Superior temporal gyrus (tissue), 1 donor: ENCODE measurements at regions not wholly inside any gene's neighbourhood (a gene's known extent, or its start where the extent isn't known, plus 50 kb on each side); places are given as distances from the start of the nearest gene placed in this dataset.
A peak's percentile ranks its signal among the peaks of the same experiment; 100 is the strongest.

Source experiments
- DNase-seq: peaks from one replicate; pipeline ENCODE4 v3.0.0-alpha.2; 2016; ENCODE audit errors: extremely low spot score

GRCh38 chr7:18241543-18242231, 214.0 kb upstream of the PRPS1L1 start:
- DNase-seq = no peak

- DNase-seq = no peak
Measured at GRCh38 chr7:18243731-18244130, 216.1 kb upstream of the PRPS1L1 start.

DNA sequence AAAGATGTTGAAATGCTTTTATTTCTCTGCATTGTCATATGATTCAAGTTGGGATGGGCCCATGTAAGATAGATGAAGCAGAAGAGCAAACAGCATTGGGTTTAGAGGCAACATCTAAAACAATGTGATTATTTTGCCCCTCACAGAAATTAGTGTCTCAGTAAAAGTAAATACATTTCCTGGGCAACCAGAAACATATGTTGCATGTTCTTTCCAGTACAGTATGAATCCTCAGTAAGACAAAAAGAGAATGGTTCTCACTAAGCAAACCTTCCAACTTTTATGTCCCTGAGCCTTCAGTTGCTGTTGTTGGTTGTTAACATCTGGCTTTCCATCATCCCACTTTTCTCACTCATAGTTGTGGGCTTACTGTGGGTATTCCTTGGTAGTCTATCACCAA, 222.5 kb upstream of the PRPS1L1 start:
- DNase-seq = no peak

DNA sequence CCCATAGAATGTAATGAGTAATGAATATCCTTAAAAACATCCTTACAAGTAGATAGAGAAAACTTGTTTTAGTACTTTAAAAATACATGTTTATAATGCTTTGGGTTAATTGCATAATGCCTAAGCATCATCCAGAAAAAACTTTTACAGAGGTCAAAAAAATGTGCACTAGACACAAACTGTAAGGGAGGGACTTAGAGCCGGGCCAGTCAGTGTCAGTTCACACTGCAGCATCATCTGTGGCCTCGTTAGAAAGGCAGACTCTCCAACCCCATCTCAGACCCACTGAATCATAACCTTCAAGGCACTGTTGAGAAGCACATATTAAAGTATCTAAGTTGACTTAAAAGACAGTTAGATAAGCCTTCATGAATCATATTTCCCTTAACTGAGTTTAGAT, 230.1 kb upstream of the PRPS1L1 start:
- DNase-seq = no peak

- no peak for DNase-seq
Measured at GRCh38 chr7:18262058-18262457, 233.5 kb upstream of the HDAC9 start.

DNA sequence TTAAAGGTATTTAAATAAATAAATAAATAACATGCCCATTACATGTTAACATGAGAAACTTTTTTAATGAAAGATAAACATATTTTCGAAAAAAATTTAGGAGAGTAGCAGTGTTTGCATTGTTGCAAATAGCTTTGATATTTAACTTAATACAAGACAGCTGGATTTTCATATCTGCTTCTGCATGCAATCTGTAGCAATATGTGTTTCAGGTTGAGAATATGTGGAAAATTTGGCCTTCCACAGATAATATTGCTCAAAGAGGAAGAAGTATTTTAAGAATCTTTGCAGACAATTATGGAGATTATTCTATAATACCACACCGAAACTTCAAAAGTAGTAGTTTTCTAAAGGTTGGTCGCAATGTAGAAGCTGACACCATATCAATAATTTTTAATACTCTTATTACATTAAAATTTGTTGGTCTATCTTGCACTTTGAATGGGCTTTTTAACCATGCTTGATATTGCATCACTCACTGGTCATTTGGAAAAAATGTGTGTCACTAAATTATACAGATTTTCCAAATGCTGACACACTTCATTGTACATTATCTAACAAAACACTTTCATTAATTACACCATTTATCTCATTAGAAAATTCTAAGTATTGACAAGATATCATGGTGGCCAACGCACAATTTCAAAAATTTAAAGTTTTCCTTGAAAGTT, 229.8 kb upstream of the HDAC9 start:
- DNase-seq = no peak

- no peak for DNase-seq
Measured at GRCh38 chr7:18268571-18268970, 227.0 kb upstream of the HDAC9 start.

DNA sequence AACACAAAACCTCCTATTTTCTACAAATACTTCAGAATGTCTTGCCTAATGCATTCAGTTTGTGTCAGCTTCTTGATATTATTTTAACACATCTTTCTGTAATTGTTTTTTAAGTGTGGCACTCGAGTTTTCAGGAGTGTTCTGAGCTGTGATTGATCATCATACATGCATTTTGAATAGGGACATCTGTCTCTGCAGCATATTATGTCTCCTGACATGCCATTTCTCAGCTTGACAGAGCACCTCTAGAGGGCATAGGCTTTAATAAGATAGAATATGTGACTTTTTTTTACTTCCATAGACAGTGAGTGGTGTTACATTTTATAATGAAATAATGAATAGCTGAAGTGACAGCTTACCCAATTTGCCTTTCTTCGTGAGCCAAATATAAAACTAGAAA, 219.2 kb upstream of the HDAC9 start:
- no peak for DNase-seq

DNA sequence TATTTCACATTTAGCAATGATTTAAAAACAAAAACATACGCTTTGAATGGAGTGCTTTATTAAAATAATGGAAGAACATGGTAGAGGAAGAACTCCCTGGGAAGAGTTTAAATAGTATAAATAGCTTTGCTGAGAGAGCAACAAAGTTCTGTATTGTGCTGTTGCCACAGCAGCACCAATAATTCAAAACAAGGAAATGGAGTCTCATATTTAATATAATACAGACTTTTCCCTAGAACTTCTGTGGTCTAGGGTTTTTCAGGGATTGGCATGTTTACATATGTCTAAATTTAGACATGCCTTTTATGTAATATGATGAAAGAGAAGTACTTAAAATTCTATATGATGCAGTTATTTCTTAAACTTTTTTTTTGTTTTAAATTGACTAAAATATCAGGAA, 217.2 kb upstream of the HDAC9 start:
- no peak for DNase-seq

DNA sequence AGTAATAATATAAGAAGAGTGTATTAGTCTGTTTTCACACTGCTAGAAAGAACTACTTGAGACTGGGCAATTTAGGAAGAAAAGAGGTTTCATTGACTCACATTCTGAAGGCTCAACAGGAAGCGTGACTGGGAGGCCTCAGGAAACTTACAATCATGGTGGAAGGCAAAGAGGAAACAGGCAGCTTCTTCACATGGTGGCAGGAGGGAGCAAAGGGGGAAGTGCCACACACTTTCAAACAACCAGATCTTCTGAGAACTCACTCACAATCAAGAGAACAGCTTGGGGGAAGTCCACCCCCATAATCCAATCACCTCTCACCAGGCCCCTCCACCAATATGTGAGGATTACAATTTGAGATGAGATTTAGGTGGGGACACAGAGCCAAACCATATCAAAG, 212.5 kb upstream of the HDAC9 start:
- no peak for DNase-seq

DNA sequence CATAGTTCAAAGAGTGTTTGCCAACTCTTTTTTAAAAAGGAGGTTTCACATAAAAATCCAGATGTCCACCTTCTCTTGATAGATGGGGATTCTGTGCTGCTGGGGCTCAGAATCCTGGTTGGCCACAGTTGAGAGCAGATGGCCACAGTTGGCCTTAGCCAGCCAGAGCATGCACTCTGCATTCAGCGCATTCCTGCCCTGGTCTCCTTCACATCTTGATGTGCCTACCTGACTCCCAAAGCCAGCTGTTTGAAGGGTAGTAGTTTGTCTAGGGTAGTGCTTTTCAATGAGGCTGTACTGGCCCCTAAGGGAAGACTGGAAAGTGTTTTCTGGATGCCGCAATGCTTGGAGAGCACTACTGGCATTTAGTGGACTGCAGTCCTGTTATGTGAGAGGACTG, 208.1 kb upstream of the HDAC9 start:
- DNase-seq = no peak

DNA sequence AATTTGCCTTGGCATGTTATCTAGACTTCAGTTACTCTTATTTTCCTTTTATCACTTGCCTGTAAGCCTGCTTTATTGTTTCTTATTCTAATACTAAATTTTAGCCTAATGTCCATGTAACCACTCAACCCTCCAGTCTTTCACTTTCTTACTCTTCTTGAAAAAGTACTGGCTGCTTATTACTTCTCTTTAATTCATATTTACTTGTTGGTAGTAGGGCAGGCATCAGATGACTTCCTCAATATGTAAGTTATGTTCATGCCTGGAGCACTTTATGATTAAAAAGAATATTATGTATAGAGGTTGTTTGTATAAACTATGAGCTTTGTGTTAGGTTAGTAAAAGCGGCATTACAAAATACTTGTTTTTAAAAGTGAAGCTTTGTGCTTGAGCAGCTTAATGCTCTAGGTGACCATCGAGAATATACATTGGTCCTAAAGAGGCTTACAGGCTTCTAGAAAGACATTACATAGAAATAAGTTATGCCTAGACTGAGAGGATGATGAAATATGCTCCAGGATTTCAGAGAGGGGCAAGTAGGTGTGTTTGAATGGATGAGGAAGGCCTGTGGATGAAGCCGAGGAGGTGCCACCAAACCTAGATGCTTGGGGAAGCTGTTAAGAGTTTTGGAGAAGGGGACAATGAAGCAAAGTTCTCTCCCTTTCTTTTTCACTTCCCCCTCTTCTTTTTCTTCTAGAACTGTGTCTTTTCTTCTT, 207.1 kb upstream of the HDAC9 start:
- DNase-seq = no peak

DNA sequence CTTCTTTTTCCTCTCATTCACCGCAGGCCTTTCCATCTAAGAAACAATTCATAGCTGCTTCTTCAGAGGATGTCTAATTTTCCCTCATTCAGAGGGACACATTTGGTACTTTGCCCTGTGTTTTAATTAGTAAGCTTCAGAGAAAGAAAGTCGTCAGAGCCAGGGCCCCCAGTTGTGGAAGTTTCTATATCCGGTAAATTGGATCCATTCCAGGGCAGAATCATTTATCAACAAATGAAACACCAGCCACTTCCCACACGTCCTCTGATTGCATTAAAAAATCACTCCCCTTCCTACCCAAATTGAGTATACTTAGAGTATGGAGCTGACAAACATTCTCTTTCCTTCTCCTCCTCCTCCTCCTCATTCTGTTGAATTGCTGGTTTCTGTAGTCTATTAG, 205.8 kb upstream of the HDAC9 start:
- DNase-seq = no peak

DNA sequence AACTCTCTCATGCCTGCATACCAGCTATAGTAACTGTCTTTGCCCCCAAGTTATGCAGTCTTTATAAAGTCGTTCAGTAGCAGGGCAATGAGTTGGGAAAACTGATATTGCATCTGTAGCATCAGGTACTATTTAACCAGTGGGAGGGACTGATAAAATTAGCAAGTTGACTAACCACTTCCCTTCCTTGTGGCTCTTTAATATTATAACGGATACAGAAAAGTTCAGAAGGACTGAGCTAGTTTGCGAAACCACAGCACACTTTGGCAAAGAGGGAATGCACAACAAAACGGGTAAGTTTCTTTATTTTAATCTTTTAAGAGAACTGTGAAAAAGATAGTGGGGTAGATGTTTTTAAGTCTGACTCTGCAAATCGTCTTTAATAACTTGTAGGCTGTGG, 205.3 kb upstream of the HDAC9 start:
- DNase-seq = no peak

DNA sequence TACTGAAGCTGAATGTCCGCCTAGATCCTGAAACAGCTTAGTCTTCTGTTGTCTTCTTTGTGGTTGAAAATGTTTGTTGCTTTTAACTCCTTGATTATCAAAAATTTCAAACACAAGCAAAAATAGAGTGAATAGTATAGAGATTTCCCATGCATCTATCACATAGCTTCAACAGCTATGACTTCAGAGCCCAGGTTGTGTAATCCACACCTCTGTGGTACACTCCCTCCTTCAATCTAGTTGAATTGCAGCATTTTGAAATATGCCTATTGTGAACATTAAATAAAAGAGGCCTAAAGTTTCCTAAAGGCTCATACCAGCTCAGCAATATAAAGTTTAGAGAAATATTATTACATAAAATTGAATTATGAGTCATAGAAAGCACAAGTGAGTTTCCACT, 204.7 kb upstream of the HDAC9 start:
- no peak for DNase-seq

- DNase-seq = peak; percentile 40
Measured at GRCh38 chr7:18292584-18292983, 203.0 kb upstream of the HDAC9 start.

GRCh38 chr7:18293759-18294158, 201.8 kb upstream of the HDAC9 start:
- DNase-seq = no peak

DNA sequence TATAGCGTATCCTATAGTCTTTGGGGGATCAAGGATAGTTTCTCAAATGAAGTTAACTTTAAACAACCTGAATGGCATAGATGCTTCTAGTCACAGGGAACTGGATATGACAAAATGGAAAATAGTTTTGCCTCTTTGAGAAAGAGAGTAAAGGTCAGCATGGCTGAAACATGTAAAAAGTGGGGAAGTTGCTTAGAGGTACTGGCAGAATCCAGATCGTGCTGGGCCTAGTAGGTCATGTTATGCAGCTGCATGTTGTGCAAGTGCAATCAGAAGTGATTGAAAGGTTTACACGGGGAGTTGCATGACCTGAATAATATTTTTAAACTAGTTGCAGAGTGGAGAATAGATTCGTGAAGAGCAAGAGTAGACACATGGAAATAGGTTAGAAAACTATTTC, 201.1 kb upstream of the HDAC9 start:
- DNase-seq = no peak

GRCh38 chr7:18295781-18296423, 199.6 kb upstream of the HDAC9 start:
- DNase-seq = no peak

DNA sequence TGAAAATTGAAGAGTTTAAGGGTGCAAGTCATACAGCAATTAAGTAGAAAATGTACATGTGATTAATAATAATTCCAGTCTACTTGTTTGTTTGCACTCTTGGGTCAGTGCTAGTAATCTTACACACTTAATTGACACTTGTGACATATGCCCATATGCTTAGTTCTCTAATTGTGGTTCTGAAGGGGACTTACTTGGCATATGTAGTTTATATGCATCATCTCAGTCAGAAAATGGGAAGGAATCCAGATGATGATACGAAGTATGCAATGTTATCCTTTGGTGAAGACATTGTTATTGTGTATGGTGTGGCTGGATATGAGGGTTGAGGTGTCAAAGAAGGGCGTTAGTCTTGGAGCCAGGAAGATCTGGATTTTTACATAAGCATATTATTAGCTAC, 193.5 kb upstream of the HDAC9 start:
- DNase-seq = no peak

DNA sequence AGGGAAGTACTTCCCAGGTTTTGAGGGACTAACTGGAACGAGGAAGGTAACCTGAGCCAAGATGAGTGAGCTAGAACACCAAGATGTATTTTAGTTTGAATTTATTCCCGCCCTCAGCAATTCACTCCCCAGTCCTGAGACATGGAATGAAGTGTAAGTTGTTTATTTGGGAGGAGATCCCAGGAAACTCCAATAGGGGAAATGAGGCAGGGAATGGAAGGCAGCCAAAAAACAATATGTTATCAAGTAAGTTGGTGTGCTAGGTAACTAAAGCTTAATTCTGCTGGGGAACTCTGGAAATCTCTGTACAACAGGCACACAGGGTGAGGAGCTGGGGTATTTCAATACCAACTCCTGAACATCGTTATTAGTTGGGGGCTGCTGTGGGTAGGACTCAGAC, 189.7 kb upstream of the HDAC9 start:
- DNase-seq = no peak

DNA sequence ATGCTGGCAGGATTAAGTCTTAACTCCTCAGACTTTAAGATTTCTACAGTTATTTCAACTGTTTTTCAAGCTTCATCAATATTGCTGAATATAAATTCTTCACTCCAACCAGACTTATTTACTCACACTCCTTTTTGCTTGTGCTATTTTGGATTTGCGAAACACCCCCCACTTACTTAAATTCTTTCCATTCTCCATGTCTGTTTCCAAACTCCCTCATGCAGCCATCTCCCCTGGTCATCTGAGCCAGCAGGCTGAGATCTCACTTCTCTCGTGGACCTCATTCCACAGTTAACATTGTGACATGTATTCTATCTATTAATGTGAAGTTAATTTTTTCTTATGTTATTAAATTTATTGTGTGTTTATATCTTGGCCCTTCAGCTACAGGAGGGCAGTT, 188.9 kb upstream of the HDAC9 start:
- DNase-seq = no peak

GRCh38 chr7:18308938-18309337, 186.6 kb upstream of the HDAC9 start:
- DNase-seq = no peak
